Lower leg skin (tissue), 4 donors: ENCODE measurements at regions not wholly inside any gene's neighbourhood (a gene's known extent, or its start where the extent isn't known, plus 50 kb on each side); places are given as distances from the start of the nearest gene placed in this dataset.

Experiments
- DNase-seq, 2 donors: peaks; one replicate each; pipeline ENCODE4 v3.0.0-alpha.2; 2019; ENCODE audit warnings: low spot score in 2 of 2
- H3K4me3 ChIP-seq: fragments of 200-600 bp; sonication (generic); 2 replicates; pipeline ENCODE4 v1.5.1; 2017; ENCODE audit warnings: mild to moderate bottlenecking, low read depth; ENCODE audit not compliant: poor library complexity, severe bottlenecking
- POLR2A ChIP-seq, 2 donors: fragments of 450-650 bp; IDR thresholded peaks; one replicate each; pipeline ENCODE4 v1.6.1; 2016 to 2017; ENCODE audit warnings: antibody characterized with exemption in 2 of 2, mild to moderate bottlenecking in 1 of 2, moderate library complexity in 1 of 2
- WGBS, 2 donors: methylation state at CpG; one replicate each; pipeline ENCODE4 v1.1.5; 2018; 5-methylcytosine and 5-hydroxymethylcytosine counted together
- intact Hi-C: fragments of 100-400 bp; cut with DNase I; formaldehyde crosslinking; loops from one replicate; pipeline ENCODE4 v1.15.0; 2023; ENCODE audit warnings: low total_unique reads
- TF ChIP-seq, protein P1 (sequence below), 3 donors: fragments of 450-650 bp; IDR thresholded peaks; one replicate each; pipeline ENCODE4 v1.5.1; 2016; ENCODE audit warnings: antibody characterized with exemption in 3 of 3, mild to moderate bottlenecking in 3 of 3, moderate library complexity in 2 of 3

DNA sequence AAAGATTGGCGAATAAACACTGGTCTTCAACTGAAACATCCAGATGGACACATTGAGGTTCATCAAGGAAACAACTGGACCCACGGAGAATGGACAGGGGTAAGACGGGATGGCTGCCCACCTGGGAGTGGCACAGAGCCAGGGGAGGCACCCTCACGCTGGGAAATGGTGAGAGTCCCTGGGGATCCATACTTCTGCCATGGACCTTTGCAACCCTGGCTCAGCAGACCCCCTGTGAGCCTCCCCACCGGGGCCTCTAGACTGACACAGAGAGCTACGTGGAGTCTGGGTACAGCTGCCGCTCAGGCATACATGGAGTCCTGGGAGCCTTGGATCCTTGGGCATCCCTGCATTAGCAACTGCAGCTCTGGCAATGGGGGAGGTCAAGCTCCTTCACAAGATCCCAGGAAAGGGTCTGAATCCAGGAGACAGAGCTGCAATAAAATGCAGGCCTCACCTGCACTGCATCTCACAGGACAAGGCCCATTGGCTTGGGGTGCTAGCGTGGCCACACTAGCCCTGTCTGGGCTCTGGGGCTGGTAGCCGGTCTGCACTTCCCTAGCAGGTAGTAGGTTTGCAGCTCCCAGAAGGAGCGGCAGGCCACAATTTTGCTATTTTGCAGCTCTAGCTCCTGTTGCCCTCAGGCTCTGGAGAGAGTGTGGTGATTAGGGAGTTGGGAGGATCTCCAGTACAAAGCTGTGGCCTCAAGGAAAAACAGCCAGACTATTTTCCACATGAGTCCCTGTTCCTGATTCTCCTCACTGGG is 496.4 kb upstream of the LRRC4C start:
- WGBS, 2 donors = 90 to 93% methylated on average over 10 of the region's 10 CpGs
- no peak overlapping the region for H3K4me3 ChIP-seq
- intact Hi-C loops = no loop called here
- no peak for DNase-seq
- TF ChIP-seq, protein P1, sequence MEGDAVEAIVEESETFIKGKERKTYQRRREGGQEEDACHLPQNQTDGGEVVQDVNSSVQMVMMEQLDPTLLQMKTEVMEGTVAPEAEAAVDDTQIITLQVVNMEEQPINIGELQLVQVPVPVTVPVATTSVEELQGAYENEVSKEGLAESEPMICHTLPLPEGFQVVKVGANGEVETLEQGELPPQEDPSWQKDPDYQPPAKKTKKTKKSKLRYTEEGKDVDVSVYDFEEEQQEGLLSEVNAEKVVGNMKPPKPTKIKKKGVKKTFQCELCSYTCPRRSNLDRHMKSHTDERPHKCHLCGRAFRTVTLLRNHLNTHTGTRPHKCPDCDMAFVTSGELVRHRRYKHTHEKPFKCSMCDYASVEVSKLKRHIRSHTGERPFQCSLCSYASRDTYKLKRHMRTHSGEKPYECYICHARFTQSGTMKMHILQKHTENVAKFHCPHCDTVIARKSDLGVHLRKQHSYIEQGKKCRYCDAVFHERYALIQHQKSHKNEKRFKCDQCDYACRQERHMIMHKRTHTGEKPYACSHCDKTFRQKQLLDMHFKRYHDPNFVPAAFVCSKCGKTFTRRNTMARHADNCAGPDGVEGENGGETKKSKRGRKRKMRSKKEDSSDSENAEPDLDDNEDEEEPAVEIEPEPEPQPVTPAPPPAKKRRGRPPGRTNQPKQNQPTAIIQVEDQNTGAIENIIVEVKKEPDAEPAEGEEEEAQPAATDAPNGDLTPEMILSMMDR (IDR thresholded peaks at IDR 0.05) = no peak
- TF ChIP-seq POLR2A (IDR thresholded peaks at IDR 0.05) = no peak

DNA sequence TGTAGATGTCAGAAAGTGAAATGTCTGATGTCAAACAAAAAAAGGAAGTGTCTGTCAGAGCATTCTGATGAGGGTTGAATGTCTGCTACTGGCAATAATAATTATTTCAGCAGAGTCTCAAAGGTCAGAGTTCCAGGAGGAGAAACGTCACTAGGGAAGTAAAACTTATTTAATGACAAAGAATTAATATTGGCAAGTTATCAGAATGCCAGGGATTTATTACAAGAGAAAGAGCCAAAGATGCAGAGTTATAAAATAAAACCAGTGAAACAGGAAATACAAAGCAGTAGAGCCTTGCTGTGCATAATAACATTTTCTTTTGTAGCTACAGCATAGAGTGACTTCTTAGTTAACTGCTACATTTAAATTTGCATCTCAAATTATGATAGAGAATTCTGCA is 504.0 kb upstream of the LRRC4C start:
- TF ChIP-seq, protein P1 (IDR thresholded peaks at IDR 0.05) = no peak
- TF ChIP-seq POLR2A (IDR thresholded peaks at IDR 0.05) = no peak
- no peak for DNase-seq
- H3K4me3 ChIP-seq = no peak overlapping the region
- intact Hi-C loops = no loop called here
- 3 to 15% methylated on average over 1 of the region's 1 CpG for WGBS, 2 donors

DNA sequence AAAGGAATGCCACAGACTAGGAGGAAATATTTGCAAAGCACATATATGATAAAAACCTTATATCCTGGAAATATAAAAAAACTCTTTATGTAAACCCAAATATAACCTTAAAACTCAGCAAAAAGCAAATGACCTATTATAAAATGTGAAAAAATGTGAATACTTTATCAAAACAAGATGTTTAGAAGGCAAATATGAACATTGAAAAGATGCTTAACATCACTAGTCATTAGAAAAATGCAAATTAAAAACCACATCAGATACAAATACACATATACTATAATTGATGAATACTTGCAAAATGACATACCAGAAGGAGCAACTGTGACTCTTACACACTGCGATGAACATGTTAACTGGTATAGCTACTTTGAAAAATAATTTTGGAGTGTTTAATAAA is 511.2 kb upstream of the LRRC4C start:
- TF ChIP-seq, protein P1 (IDR thresholded peaks at IDR 0.05) = no peak

DNA sequence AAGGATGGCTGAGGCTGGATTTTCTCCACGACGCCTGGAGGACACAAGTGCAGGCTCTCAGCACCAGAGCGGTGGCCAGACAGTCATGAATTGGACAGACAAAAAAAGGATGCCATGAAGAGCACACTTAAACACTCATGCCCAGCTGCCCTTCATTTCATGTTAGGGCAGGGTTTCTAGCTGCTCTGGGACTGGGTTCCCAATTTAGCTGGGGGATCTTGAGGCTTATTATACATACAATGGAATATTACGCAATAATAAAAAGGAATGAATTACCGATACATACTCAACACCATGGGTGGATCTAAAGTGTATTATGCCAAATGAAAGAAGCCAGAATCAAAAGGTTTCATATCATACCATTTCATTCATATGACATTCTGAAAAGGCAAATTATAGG is 512.1 kb upstream of the LRRC4C start:
- 69 to 74% methylated on average over 5 of the region's 5 CpGs for WGBS, 2 donors
- H3K4me3 ChIP-seq = no peak overlapping the region
- TF ChIP-seq POLR2A (IDR thresholded peaks at IDR 0.05) = no peak
- TF ChIP-seq, protein P1 (IDR thresholded peaks at IDR 0.05) = no peak
- DNase-seq = no peak
- intact Hi-C loops = no loop called here

More for the DNA sequence above, 511.2 kb upstream of the LRRC4C start:
- intact Hi-C loops = no loop called here
- no peak overlapping the region for H3K4me3 ChIP-seq
- DNase-seq = no peak
- WGBS, 2 donors = 84 to 85% methylated on average over 1 of the region's 1 CpG

DNA sequence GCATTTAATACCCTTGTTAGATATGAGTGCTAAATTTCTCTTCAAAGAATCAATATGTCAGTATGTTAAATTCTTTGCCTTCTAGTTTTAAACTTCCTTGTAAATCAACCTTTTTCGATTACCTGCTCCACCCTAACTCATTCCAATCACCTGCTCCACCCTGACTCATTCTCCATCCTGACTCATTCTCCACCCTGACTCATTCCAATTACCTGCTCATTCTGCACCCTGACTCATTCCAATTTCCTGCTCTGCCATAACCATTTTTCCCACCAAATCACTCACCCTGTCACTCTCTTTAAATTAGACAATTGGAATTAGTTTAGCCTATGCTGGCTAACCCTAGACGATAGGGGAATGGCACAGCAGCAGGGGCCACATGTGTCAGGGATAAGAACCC is 519.5 kb upstream of the LRRC4C start:
- no peak overlapping the region for H3K4me3 ChIP-seq
- 54 to 66% methylated on average over 2 of the region's 2 CpGs for WGBS, 2 donors
- intact Hi-C loops = no loop called here
- TF ChIP-seq, protein P1 (IDR thresholded peaks at IDR 0.05) = no peak
- no peak for TF ChIP-seq POLR2A (IDR thresholded peaks at IDR 0.05)
- no peak for DNase-seq

DNA sequence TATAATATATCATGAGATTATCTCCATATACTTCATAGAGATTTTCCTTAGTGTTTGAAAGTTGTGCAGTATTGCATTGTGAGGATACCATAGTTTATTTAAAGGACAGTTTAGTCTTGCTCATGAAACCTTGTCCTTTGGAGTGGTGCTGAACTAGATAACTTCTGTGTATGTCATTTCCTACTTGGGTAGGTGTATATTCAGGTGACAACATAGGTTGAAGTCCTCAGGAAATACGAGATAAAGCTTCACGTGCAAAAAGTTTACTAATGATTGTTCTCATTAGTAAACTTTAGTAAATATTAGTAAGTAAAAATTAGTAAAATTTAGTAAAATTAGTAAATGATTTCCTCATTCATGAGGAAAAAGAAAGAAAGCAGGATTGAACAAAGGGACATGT is 521.3 kb upstream of the LRRC4C start:
- intact Hi-C loops = no loop called here
- no peak for TF ChIP-seq POLR2A (IDR thresholded peaks at IDR 0.05)
- TF ChIP-seq, protein P1 (IDR thresholded peaks at IDR 0.05) = no peak
- no peak overlapping the region for H3K4me3 ChIP-seq
- DNase-seq = no peak
- WGBS, 2 donors = 91% methylated on average over 2 of the region's 2 CpGs
